ENCODE measurements at regions not wholly inside any gene's neighbourhood (a gene's known extent, or its start where the extent isn't known, plus 50 kb on each side); places are given as distances from the start of the nearest gene placed in this dataset.
A peak's percentile ranks its signal among the peaks of the same experiment; 100 is the strongest.

GRCh38 chr3:14285548-14285925, 106.9 kb downstream of the LSM3 start:
- H3K4ac ChIP-seq (replicated peaks; ENCODE audit: insufficient read length, low read depth, low read length) = no peak overlapping the region
- H4K91ac ChIP-seq (replicated peaks; ENCODE audit: insufficient read length, low read length) = no peak overlapping the region
- TF ChIP-seq MAFK (IDR thresholded peaks at IDR 0.05; ENCODE audit: low read depth, low read length) = no peak
- TF ChIP-seq GABPA (IDR thresholded peaks at IDR 0.05; ENCODE audit: borderline replicate concordance, insufficient read depth, low read length) = no peak
- TF ChIP-seq TAF1 (IDR thresholded peaks at IDR 0.05; ENCODE audit: low read depth, low read length) = no peak
- TF ChIP-seq GTF2F1 (IDR thresholded peaks at IDR 0.05; ENCODE audit: borderline replicate concordance, low read depth, low read length) = no peak
- TF ChIP-seq POLR2A (IDR thresholded peaks at IDR 0.05; ENCODE audit: control extremely low read depth in 1 of 2, low read depth in 2 of 2, low read length in 2 of 2) = no peak
- TF ChIP-seq KDM5A (IDR thresholded peaks at IDR 0.05; ENCODE audit: low read length) = no peak
- TF ChIP-seq CBX8 (IDR thresholded peaks at IDR 0.05; ENCODE audit: borderline replicate concordance, low read depth, low read length) = no peak
- TF ChIP-seq RXRA (IDR thresholded peaks at IDR 0.05; ENCODE audit: insufficient read depth, low read depth, low read length) = no peak
- no peak for TF ChIP-seq ZNF274 (IDR thresholded peaks at IDR 0.05; ENCODE audit: borderline replicate concordance, extremely low read depth, low read length)
- TF ChIP-seq TEAD4 (IDR thresholded peaks at IDR 0.05; ENCODE audit: low read depth, low read length) = no peak
- no peak for TF ChIP-seq ATF3 (IDR thresholded peaks at IDR 0.05; ENCODE audit: insufficient read depth, low read depth, low read length)
- TF ChIP-seq RBBP5 (IDR thresholded peaks at IDR 0.05; ENCODE audit: borderline replicate concordance, low read depth, low read length) = no peak
- no peak for TF ChIP-seq KDM1A (IDR thresholded peaks at IDR 0.05; ENCODE audit: borderline replicate concordance, low read length)
- no peaks in the 10 kb centered on the region for H4K20me1 ChIP-seq (replicated peaks in 1 of 2; ENCODE audit: control insufficient read depth in 1 of 2, insufficient read depth in 2 of 2, low read length in 2 of 2)
- no peak overlapping the region for H2BK120ac ChIP-seq (replicated peaks; ENCODE audit: low read depth, low read length)
- H2AK5ac ChIP-seq (ENCODE audit: low read depth, low read length) = 0 out of 2 replicates have a peak overlapping the region, but pooled peaks have one; percentile 68
- H3K23me2 ChIP-seq (ENCODE audit: low read depth, low read length) = no peaks in the 10 kb centered on the region
- H3K56ac ChIP-seq (replicated peaks; ENCODE audit: insufficient read length, low read depth, low read length) = no peak overlapping the region
- CTCF ChIA-PET (ENCODE audit: partially characterized antibody) = interaction anchor here (0.6 to 1.2 kb wide), 2 partner anchors 17 to 24 kb away, joined by 3 to 6 read pairs; no protein-coding TSS in a partner anchor
- no peaks in the 10 kb centered on the region for H3K36me3 ChIP-seq (ENCODE audit: control insufficient read depth in 2 of 4, insufficient read depth in 4 of 4, low read length in 3 of 4)
- H4K5ac ChIP-seq (ENCODE audit: insufficient read length, low read depth, low read length) = no peak overlapping the region
- H3K9ac ChIP-seq (replicated peaks in 1 of 4; ENCODE audit: extremely low read depth in 1 of 4, low read depth in 3 of 4, low read length in 3 of 4) = no peak overlapping the region; a peak in 1 of 7 replicates
- H3K9me3 ChIP-seq (ENCODE audit: insufficient read depth in 2 of 2, low read depth in 1 of 2, low read length in 1 of 2) = no peaks in the 10 kb centered on the region
- no peak overlapping the region for H3K4me3 ChIP-seq (ENCODE audit: extremely low read depth in 1 of 4, insufficient read depth in 2 of 4, low read depth in 3 of 4, low read length in 4 of 4)
- H3K18ac ChIP-seq (ENCODE audit: extremely low read depth, low read length) = peak overlapping the region; percentile 39; the same call in 1 of the 2 replicates
- POLR2A ChIA-PET (ENCODE audit: partially characterized antibody) = interaction anchor here (1.0 to 1.9 kb wide), 2 partner anchors 13 to 133 kb away, joined by 3 to 6 read pairs; no protein-coding TSS in a partner anchor
- no peak overlapping the region for H2AFZ ChIP-seq (ENCODE audit: low read length)
- no peak overlapping the region for H3K27ac ChIP-seq (ENCODE audit: low read depth, low read length)
- no peak overlapping the region; the same call in 1 of the 2 replicates for H2BK5ac ChIP-seq (ENCODE audit: low read depth, low read length)
- no peaks in the 10 kb centered on the region for H3K79me2 ChIP-seq (ENCODE audit: control insufficient read depth in 1 of 2, insufficient read depth in 2 of 2, low read length in 2 of 2)
- H2BK15ac ChIP-seq (ENCODE audit: low read length) = no peak overlapping the region
- H3K14ac ChIP-seq (ENCODE audit: insufficient read length) = no peak overlapping the region
- peaks cover 0 to 2% (median 0%) of the 10 kb centered on the region in 4 experiments; a peak in 1 of 7 replicates for H3K27me3 ChIP-seq (replicated peaks in 1 of 4; ENCODE audit: control insufficient read depth in 3 of 4, extremely low read depth in 1 of 4, insufficient read depth in 3 of 4, low read length in 3 of 4)
- 49% methylated on average over 4 of the region's 4 CpGs; no CpG with 5 or more reads in 1 of the 2 experiments for WGBS, 2 experiments (ENCODE audit: extremely low coverage in 1 of 2, insufficient coverage in 1 of 2, insufficient read length in 1 of 2, insufficient replicate concordance in 2 of 2, low coverage in 1 of 2, low lambda C conversion rate in 2 of 2, missing lambda C conversion rate in 1 of 2)
- H3K23ac ChIP-seq (ENCODE audit: insufficient read length) = no peak overlapping the region
- H2BK12ac ChIP-seq (ENCODE audit: low read depth, low read length) = peak overlapping the region; percentile 82
- H4K8ac ChIP-seq (ENCODE audit: extremely low read depth, insufficient read depth, low read length) = no peak overlapping the region
- peaks cover 2 to 23% (median 18%) of the 10 kb centered on the region in 4 experiments for H3K4me1 ChIP-seq (replicated peaks in 1 of 4; ENCODE audit: control insufficient read depth in 3 of 4, insufficient read depth in 4 of 4, low read length in 3 of 4)
- FAIRE-seq = no peak
- no peaks in the 10 kb centered on the region for H3K79me1 ChIP-seq (ENCODE audit: low read depth, low read length)
- no peak overlapping the region; the same call in 1 of the 2 replicates for H2BK20ac ChIP-seq (ENCODE audit: low read length)
- peak overlapping the region in 1 of 2 experiments; percentile 45; a peak in 1 of 4 replicates for H3K4me2 ChIP-seq (ENCODE audit: insufficient read depth in 1 of 2, low read depth in 2 of 2, low read length in 2 of 2)
- no peak for DNase-seq (ENCODE audit: low read depth in 1 of 2, low spot score in 2 of 2)

All from H1 (cell line).